Neural progenitor cell (in vitro differentiated cells): ENCODE measurements at regions not wholly inside any gene's neighbourhood (a gene's known extent, or its start where the extent isn't known, plus 50 kb on each side); places are given as distances from the start of the nearest gene placed in this dataset.

Experiments
- CTCF ChIP-seq: fragments of 200-600 bp; sonication (generic); IDR thresholded peaks from 2 replicates; pipeline ENCODE4 v1.5.1; 2017; ENCODE audit warnings: antibody characterized with exemption, mild to moderate bottlenecking
- EZH2 ChIP-seq: fragments of 200-600 bp; sonication (generic); IDR thresholded peaks from 2 replicates; pipeline ENCODE4 v1.6.1; 2017; ENCODE audit warnings: antibody characterized with exemption, mild to moderate bottlenecking, moderate library complexity
- EZH2phosphoT487 ChIP-seq: fragments of 200-600 bp; sonication (generic); IDR thresholded peaks from 2 replicates; pipeline ENCODE4 v1.6.1; 2017; ENCODE audit warnings: antibody characterized with exemption

- TF ChIP-seq CTCF, result no peak
- TF ChIP-seq EZH2phosphoT487, result no peak
- TF ChIP-seq EZH2, result no peak
Measured at GRCh38 chr17:71601894-71602504, 518.8 kb upstream of the SOX9 start.
